ENCODE measurements at regions not wholly inside any gene's neighbourhood (a gene's known extent, or its start where the extent isn't known, plus 50 kb on each side); places are given as distances from the start of the nearest gene placed in this dataset.
"Not testable (repeated sequence)": the region's sequence is repeated elsewhere in the genome, so short reads cannot be mapped to it uniquely, and the experiment has no call there.

- BruUV-seq (replicated peaks); CTCF ChIA-PET (ENCODE audit: low intra/inter-chr PET ratio, low total read pairs); DNase-seq (ENCODE audit: low spot score); H3K79me2 ChIP-seq (ENCODE audit: insufficient read depth, low read length); H4K20me1 ChIP-seq (ENCODE audit: insufficient read depth, low read length); intact Hi-C loops (cut with micrococcal nuclease; ENCODE audit: unreplicated experiment); FAIRE-seq; ATAC-seq; H3K27me3 ChIP-seq (ENCODE audit: control insufficient read depth in 1 of 2, insufficient read depth in 2 of 2, low read length in 2 of 2); H3K9ac ChIP-seq (ENCODE audit: insufficient read depth, low read depth, low read length); in situ Hi-C loops (cut with HindIII; ENCODE audit: extremely low pct_ligation_motif_present, low pct_unique_long_range_greater_than_20kb); H2AFZ ChIP-seq (ENCODE audit: low read length); H3K27ac ChIP-seq (ENCODE audit: extremely low read length, insufficient read depth, low read length); H3K4me3 ChIP-seq (replicated peaks in 1 of 3; ENCODE audit: insufficient read depth in 1 of 3, low read depth in 2 of 3, low read length in 3 of 3); POLR2A ChIA-PET; H3K36me3 ChIP-seq (replicated peaks in 1 of 2; ENCODE audit: control insufficient read depth in 1 of 2, insufficient read depth in 2 of 2, low read length in 2 of 2); H3K9me3 ChIP-seq (ENCODE audit: low read length); H3K4me2 ChIP-seq (ENCODE audit: low read depth, low read length): not testable (repeated sequence)
- H3K4me1 ChIP-seq (ENCODE audit: insufficient read depth, low read length): peaks cover 15% of the 10 kb centered on the region; the same call in 1 of the 2 replicates
- peak; percentile 95 for TF ChIP-seq ZNF816 (CRISPR knock-in tag; IDR thresholded peaks at IDR 0.05; ENCODE audit: borderline replicate concordance)
- 75% methylated on average over 1 of the region's 3 CpGs for WGBS (ENCODE audit: low lambda C conversion rate)
Observed at GRCh38 chrX:77081237-77081636, 366.0 kb upstream of the FGF16 start.

- no peak overlapping the region for H3K4me3 ChIP-seq (replicated peaks in 1 of 3; ENCODE audit: insufficient read depth in 1 of 3, low read depth in 2 of 3, low read length in 3 of 3)
- H3K4me2 ChIP-seq (ENCODE audit: low read depth, low read length): no peak overlapping the region
- ATAC-seq: no peak
- POLR2A ChIA-PET: no interaction called here
- no peak overlapping the region for H3K9ac ChIP-seq (ENCODE audit: insufficient read depth, low read depth, low read length)
- DNase-seq (ENCODE audit: low spot score): no peak
- no peak overlapping the region for H3K27ac ChIP-seq (ENCODE audit: extremely low read length, insufficient read depth, low read length)
- BruUV-seq (replicated peaks): no TSS peak
- H3K79me2 ChIP-seq (ENCODE audit: insufficient read depth, low read length): no peaks in the 10 kb centered on the region
- intact Hi-C loops (cut with micrococcal nuclease; ENCODE audit: unreplicated experiment) (no loop called here), in situ Hi-C loops (cut with HindIII; ENCODE audit: extremely low pct_ligation_motif_present, low pct_unique_long_range_greater_than_20kb) (no loop called here)
- FAIRE-seq: no peak
- no peaks in the 10 kb centered on the region for H3K27me3 ChIP-seq (ENCODE audit: control insufficient read depth in 1 of 2, insufficient read depth in 2 of 2, low read length in 2 of 2)
- H2AFZ ChIP-seq (ENCODE audit: low read length): no peak overlapping the region
- H3K9me3 ChIP-seq (ENCODE audit: low read length): peaks cover 9% of the 10 kb centered on the region; the same call in 1 of the 2 replicates
- H3K4me1 ChIP-seq (ENCODE audit: insufficient read depth, low read length): peaks cover 37% of the 10 kb centered on the region
- H4K20me1 ChIP-seq (ENCODE audit: insufficient read depth, low read length): no peaks in the 10 kb centered on the region
- WGBS (ENCODE audit: low lambda C conversion rate): 91% methylated on average over 4 of the region's 4 CpGs
- CTCF ChIA-PET (ENCODE audit: low intra/inter-chr PET ratio, low total read pairs): no interaction called here
- H3K36me3 ChIP-seq (replicated peaks in 1 of 2; ENCODE audit: control insufficient read depth in 1 of 2, insufficient read depth in 2 of 2, low read length in 2 of 2): no peaks in the 10 kb centered on the region
- TF ChIP-seq ZSCAN12 (CRISPR knock-in tag; IDR thresholded peaks at IDR 0.05): no peak
- TF ChIP-seq STAT5B (CRISPR knock-in tag; IDR thresholded peaks at IDR 0.05): no peak
- no peak for TF ChIP-seq ONECUT2 (CRISPR knock-in tag; IDR thresholded peaks at IDR 0.05)
- TF ChIP-seq ZNF691 (CRISPR knock-in tag; IDR thresholded peaks at IDR 0.05; ENCODE audit: borderline replicate concordance, low read depth): no peak
- no peak for TF ChIP-seq FOXO1 (CRISPR knock-in tag; IDR thresholded peaks at IDR 0.05)
- TF ChIP-seq SCMH1 (CRISPR knock-in tag; IDR thresholded peaks at IDR 0.05; ENCODE audit: borderline replicate concordance): no peak
- no peak for TF ChIP-seq ZNF629 (CRISPR knock-in tag; conservative IDR thresholded peaks at IDR 0.05)
- no peak for TF ChIP-seq ZNF577 (CRISPR knock-in tag; IDR thresholded peaks at IDR 0.05; ENCODE audit: borderline replicate concordance, low read depth)
- no peak for TF ChIP-seq IKZF4 (CRISPR knock-in tag; IDR thresholded peaks at IDR 0.05; ENCODE audit: borderline replicate concordance, low read depth, not compliant biosample characterization)
- no peak for TF ChIP-seq ZNF207 (IDR thresholded peaks at IDR 0.05; ENCODE audit: borderline replicate concordance)
- no peak for TF ChIP-seq SP140L (CRISPR knock-in tag; IDR thresholded peaks at IDR 0.05; ENCODE audit: borderline replicate concordance)
- TF ChIP-seq NR2F6 (IDR thresholded peaks at IDR 0.05): no peak
- TF ChIP-seq NR2F6 (CRISPR knock-in tag; IDR thresholded peaks at IDR 0.05): no peak
- no peak for TF ChIP-seq ZFP36L1 (CRISPR knock-in tag; IDR thresholded peaks at IDR 0.05)
- no peak for TF ChIP-seq KDM6A (CRISPR knock-in tag; IDR thresholded peaks at IDR 0.05; ENCODE audit: low read depth)
- no peak for TF ChIP-seq KLF12 (CRISPR knock-in tag; IDR thresholded peaks at IDR 0.05; ENCODE audit: borderline replicate concordance)
Observed at GRCh38 chrX:77085372-77085771, 361.8 kb upstream of the FGF16 start.
